Lower lobe of right lung (tissue), 2 donors: ENCODE measurements at regions not wholly inside any gene's neighbourhood (a gene's known extent, or its start where the extent isn't known, plus 50 kb on each side); places are given as distances from the start of the nearest gene placed in this dataset.

Source experiments
- ATAC-seq, 2 donors: fragments of 200-7000 bp; cut with Tn5 transposase; one replicate each; pipeline ENCODE4 v1.9.1; 2020 to 2022; ENCODE audit warnings: mild to moderate bottlenecking in 2 of 2, moderate library complexity in 2 of 2
- DNase-seq: peaks from one replicate; pipeline ENCODE4 v3.0.0-alpha.2; 2020
- H3K27ac ChIP-seq: fragments of 200-600 bp; one replicate; pipeline ENCODE4 v1.8.0; 2022
- H3K27me3 ChIP-seq: fragments of 200-600 bp; one replicate; pipeline ENCODE4 v1.8.0; 2022; ENCODE audit warnings: low read depth
- H3K36me3 ChIP-seq: fragments of 200-600 bp; one replicate; pipeline ENCODE4 v1.8.0; 2022; ENCODE audit warnings: mild to moderate bottlenecking
- H3K4me1 ChIP-seq: fragments of 200-600 bp; one replicate; pipeline ENCODE4 v1.8.0; 2022
- H3K4me3 ChIP-seq: fragments of 200-600 bp; one replicate; pipeline ENCODE4 v1.8.0; 2022; ENCODE audit warnings: mild to moderate bottlenecking
- H3K9me3 ChIP-seq: fragments of 200-600 bp; one replicate; pipeline ENCODE4 v1.8.0; 2022
- CTCF ChIP-seq: fragments of 200-600 bp; IDR thresholded peaks from one replicate; pipeline ENCODE4 v1.8.0; 2022; ENCODE audit warnings: antibody characterized with exemption, mild to moderate bottlenecking
- intact Hi-C: fragments of 100-400 bp; cut with DNase I; formaldehyde crosslinking; loops from one replicate; pipeline ENCODE4 v1.11.0; 2022
- donor health status: DM: no; HTN: yes; CAD: no; lungs with severe emphysema.

GRCh38 chr6:14333556-14334305 lies 216.2 kb downstream of the CD83 start:
- intact Hi-C loops, result no loop called here
- DNase-seq, result no peak
- Histone ChIP-seq H3K27ac (no peak overlapping the region), H3K27me3 (no peaks in the 10 kb centered on the region), H3K9me3 (no peaks in the 10 kb centered on the region), H3K36me3 (no peaks in the 10 kb centered on the region), H3K4me1 (peaks cover 10% of the 10 kb centered on the region), H3K4me3 (no peak overlapping the region)
- no peak for ATAC-seq
- no peak for TF ChIP-seq CTCF

- no peaks in the 10 kb centered on the region for H3K27me3 ChIP-seq
- no peak for DNase-seq
- no peaks in the 10 kb centered on the region for H3K36me3 ChIP-seq
- no peaks in the 10 kb centered on the region for H3K9me3 ChIP-seq
- H3K27ac ChIP-seq, result no peak overlapping the region
- no peak for ATAC-seq
- H3K4me1 ChIP-seq, result peaks cover 15% of the 10 kb centered on the region
- intact Hi-C loops, result no loop called here
- TF ChIP-seq CTCF, result no peak
- no peak overlapping the region for H3K4me3 ChIP-seq
Observed at GRCh38 chr6:14335071-14335470, 217.5 kb downstream of the CD83 start.

- Histone ChIP-seq H3K27me3 (no peaks in the 10 kb centered on the region), H3K9me3 (no peaks in the 10 kb centered on the region), H3K4me3 (no peak overlapping the region), H3K4me1 (peaks cover 16% of the 10 kb centered on the region), H3K27ac (no peak overlapping the region), H3K36me3 (no peaks in the 10 kb centered on the region)
- ATAC-seq, result no peak
- intact Hi-C loops, result no loop called here
- DNase-seq, result no peak
- no peak for TF ChIP-seq CTCF
Observed at GRCh38 chr6:14337152-14337551, 219.6 kb downstream of the CD83 start.

- Histone ChIP-seq H3K27ac (no peak overlapping the region), H3K9me3 (no peaks in the 10 kb centered on the region), H3K27me3 (no peaks in the 10 kb centered on the region), H3K4me3 (no peak overlapping the region), H3K36me3 (no peaks in the 10 kb centered on the region), H3K4me1 (peaks cover 6% of the 10 kb centered on the region)
- intact Hi-C loops, result no loop called here
- no peak for TF ChIP-seq CTCF
- DNase-seq, result no peak
- no peak for ATAC-seq
Observed at GRCh38 chr6:14339172-14339571, 221.6 kb downstream of the CD83 start.

GRCh38 chr6:14339711-14340584 lies 222.4 kb downstream of the CD83 start:
- no peaks in the 10 kb centered on the region for H3K9me3 ChIP-seq
- H3K36me3 ChIP-seq, result no peaks in the 10 kb centered on the region
- no peak overlapping the region for H3K27ac ChIP-seq
- intact Hi-C loops, result no loop called here
- no peaks in the 10 kb centered on the region for H3K27me3 ChIP-seq
- peaks cover 6% of the 10 kb centered on the region for H3K4me1 ChIP-seq
- ATAC-seq (no peak), DNase-seq (no peak)
- TF ChIP-seq CTCF, result no peak
- H3K4me3 ChIP-seq, result no peak overlapping the region
